Skeletal muscle tissue (tissue), 3 donors: ENCODE measurements at regions not wholly inside any gene's neighbourhood (a gene's known extent, or its start where the extent isn't known, plus 50 kb on each side); places are given as distances from the start of the nearest gene placed in this dataset.

Experiments
- H3K27ac ChIP-seq: one replicate; pipeline ENCODE4 v1.7.0; 2013; ENCODE audit warnings: mild to moderate bottlenecking, low read depth, low read length, inconsistent platforms
- H3K27me3 ChIP-seq, 3 donors: one replicate each; pipeline ENCODE4 v1.7.0; 2013; ENCODE audit warnings: low read length in 3 of 3; ENCODE audit not compliant: control insufficient read depth in 3 of 3, insufficient read depth in 3 of 3
- H3K36me3 ChIP-seq, 3 donors: one replicate each; pipeline ENCODE4 v1.7.0; 2013; ENCODE audit warnings: low read length in 3 of 3; ENCODE audit not compliant: control insufficient read depth in 3 of 3, insufficient read depth in 3 of 3
- H3K4me1 ChIP-seq, 3 donors: one replicate each; pipeline ENCODE4 v1.7.0; 2013; ENCODE audit warnings: low read length in 3 of 3, mild to moderate bottlenecking in 3 of 3; ENCODE audit not compliant: control insufficient read depth in 3 of 3, insufficient read depth in 3 of 3
- H3K4me3 ChIP-seq, 3 donors: one replicate each; pipeline ENCODE4 v1.7.0; 2013; ENCODE audit warnings: low read length in 3 of 3
- H3K9ac ChIP-seq, 3 donors: one replicate each; pipeline ENCODE4 v1.7.0; 2013; ENCODE audit warnings: low read length in 3 of 3, mild to moderate bottlenecking in 3 of 3, moderate library complexity in 2 of 3, low read depth in 1 of 3
- H3K9me3 ChIP-seq, 3 donors: one replicate each; pipeline ENCODE4 v1.7.0; 2013; ENCODE audit warnings: low read length in 3 of 3; ENCODE audit not compliant: control insufficient read depth in 3 of 3
- donor health status: Osteomylitis.

DNA sequence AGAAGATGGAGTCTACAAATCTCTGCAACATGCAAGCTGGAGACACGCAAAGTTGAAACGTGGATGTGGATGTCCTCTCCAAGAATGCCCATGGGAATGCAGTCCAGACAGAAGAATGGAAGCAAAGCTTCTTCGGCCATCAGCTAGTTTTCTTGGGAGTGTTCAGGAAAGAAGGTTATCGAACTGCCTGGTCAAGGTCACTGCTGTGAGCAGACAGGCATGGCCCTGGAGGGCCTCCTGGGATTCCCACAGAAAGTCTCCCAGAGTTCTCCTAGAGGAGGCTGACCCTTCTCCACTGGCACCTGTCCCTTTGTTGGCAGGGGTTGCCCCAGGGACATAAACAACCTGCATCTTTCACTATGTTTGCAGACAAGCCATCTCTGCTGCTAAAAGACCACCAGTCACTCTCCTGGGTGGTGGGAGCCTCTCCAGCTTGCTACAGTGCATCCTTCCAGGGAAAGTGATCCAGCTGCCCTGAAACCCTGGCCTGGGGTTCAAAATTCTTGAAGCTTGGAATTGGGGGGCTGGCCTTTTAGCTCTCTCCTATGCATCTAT lies 265.8 kb downstream of the SYK start:
- H3K27ac ChIP-seq: no peak overlapping the region
- no peaks in the 10 kb centered on the region for H3K27me3 ChIP-seq
- H3K9ac ChIP-seq: no peak overlapping the region
- peaks cover 10 to 32% (median 29%) of the 10 kb centered on the region in 3 donors for H3K4me1 ChIP-seq
- no peaks in the 10 kb centered on the region for H3K9me3 ChIP-seq
- H3K4me3 ChIP-seq: no peak overlapping the region
- H3K36me3 ChIP-seq: no peaks in the 10 kb centered on the region

DNA sequence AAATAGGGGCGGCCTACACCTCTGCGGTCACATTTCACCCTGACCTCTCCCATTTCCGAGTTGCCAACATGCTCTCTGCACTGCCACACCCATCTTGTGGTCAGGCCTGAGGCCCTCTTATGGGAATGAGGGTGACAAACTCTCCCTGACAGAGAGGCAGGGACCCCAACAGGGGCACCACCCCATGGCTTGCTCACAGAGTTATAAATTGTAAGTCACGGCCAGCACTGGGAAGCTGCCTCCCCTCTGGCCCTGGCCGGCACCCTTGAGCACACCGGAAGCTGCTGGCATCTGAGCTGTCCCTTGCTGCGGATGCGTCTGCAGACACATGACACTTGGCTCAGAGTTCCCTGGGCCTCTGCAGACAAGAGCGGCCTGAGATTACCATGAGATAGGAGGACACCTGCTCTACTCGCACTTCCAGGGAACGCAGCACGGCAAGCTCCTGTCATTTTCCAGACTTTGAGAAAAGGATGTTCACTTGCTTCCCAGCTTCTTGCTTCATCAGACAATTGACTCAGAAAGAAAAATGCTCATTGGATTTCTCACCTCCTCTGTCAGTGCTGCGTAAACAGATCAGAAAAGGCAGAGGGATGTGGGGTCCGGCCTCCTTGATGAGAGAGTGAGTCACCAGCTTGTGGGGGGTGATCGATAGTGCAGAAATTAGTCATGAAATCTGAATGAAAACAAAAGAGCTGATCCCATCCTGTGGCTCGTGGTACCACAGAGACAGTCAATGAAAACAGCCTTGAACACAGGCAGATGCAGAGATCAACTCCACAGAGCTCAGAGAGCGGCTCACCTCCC lies 269.8 kb downstream of the SYK start:
- H3K27ac ChIP-seq: peak overlapping the region; percentile 82
- no peaks in the 10 kb centered on the region for H3K9me3 ChIP-seq
- H3K27me3 ChIP-seq: no peaks in the 10 kb centered on the region
- H3K9ac ChIP-seq: peak overlapping the region in 2 of 3 donors; percentile 34 to 79
- H3K4me1 ChIP-seq: peaks cover 19 to 40% (median 33%) of the 10 kb centered on the region in 3 donors
- H3K36me3 ChIP-seq: no peaks in the 10 kb centered on the region
- peak overlapping the region in 2 of 3 donors; percentile 20 to 45 for H3K4me3 ChIP-seq

DNA sequence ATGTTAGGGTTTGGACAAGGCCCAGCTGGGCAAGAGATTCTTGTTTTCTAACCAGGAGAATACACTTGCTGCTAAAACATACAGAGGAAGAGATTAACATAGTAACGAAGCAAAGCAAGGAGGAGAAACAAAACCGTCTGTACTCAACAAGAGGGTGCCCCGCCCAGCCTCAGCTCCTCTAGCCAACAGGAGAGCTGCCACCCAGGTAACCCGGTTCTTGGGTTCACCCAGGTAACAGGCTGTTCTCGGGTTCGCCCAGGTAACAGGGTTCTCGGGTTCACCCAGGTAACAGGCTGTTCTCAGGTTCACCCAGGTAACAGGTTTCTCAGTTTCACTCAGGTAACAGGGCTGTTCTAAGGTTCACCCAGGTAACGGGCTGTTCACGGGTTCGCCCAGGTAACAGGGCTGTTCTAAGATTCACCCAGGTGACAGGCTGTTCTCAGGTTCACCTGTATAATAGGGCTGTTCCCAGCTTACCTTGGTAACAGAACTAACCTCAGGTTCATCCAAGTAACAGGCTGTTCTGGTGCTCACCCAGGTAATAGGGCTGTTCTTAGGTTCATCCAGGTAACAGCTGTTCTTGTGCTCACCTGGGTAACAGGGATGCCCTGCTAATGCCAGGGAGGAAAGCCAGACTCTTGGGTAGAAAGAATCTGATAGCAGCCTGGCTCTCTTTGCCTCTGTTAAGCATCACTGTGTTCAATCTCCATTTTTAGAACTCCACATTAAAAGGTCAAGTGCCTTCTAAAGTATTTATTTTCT lies 271.6 kb downstream of the SYK start:
- H3K4me3 ChIP-seq: peak overlapping the region in 1 of 3 donors; percentile 5
- no peaks in the 10 kb centered on the region for H3K27me3 ChIP-seq
- no peaks in the 10 kb centered on the region for H3K9me3 ChIP-seq
- peak overlapping the region in 2 of 3 donors; percentile 10 to 17 for H3K9ac ChIP-seq
- H3K36me3 ChIP-seq: no peaks in the 10 kb centered on the region
- peak overlapping the region; percentile 45 for H3K27ac ChIP-seq
- H3K4me1 ChIP-seq: peaks cover 19 to 40% (median 33%) of the 10 kb centered on the region in 3 donors

DNA sequence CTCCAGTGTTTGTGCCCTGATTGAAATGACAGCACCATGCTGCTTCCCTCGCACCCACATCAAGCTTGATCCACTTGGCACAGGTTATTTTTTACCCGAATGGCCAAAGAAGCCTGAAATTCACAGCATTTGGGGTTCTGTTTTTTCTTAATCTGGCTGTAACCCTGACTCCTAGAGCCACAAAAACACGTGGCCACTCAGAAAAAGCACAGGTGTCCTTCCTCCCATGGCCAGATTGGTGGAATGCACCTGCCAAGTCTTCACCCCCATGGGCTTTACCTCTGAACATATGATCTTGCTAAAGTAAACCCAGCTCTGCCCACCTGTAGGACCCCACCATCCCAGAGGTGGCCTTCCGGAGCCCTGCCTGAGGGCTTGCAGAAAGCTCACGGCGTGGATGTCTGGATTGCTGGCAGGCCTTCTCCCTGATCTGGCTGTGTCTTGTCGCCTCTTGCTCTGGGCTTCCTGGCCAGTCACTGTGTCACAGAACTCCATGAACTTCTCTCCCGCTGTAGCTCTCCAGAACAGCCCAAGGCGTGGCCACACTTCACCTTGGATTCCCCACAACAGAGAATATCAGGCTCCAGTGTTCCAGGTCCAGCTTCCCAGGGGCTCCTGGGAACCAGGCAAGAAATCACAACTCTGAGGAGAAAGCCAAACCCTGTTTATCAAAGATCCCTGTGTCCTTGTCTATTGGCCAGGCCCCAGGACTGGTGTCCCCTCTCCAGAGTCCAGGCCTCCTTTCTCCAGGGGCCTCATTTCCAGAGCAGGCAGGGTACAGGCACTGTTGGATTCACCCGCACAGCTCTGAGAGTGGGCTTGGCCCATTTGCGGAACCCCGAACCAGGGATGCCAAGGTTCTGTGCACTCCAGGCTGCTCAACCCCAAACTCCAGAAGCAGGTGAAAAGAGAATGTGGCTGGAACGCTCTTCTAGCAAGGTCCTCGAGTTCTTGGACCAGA lies 272.5 kb downstream of the SYK start:
- peak overlapping the region in 1 of 3 donors; percentile 50 for H3K9ac ChIP-seq
- no peaks in the 10 kb centered on the region for H3K9me3 ChIP-seq
- peaks cover 19 to 40% (median 33%) of the 10 kb centered on the region in 3 donors for H3K4me1 ChIP-seq
- H3K27me3 ChIP-seq: no peaks in the 10 kb centered on the region
- peak overlapping the region; percentile 45 for H3K27ac ChIP-seq
- H3K36me3 ChIP-seq: no peaks in the 10 kb centered on the region
- H3K4me3 ChIP-seq: no peak overlapping the region

DNA sequence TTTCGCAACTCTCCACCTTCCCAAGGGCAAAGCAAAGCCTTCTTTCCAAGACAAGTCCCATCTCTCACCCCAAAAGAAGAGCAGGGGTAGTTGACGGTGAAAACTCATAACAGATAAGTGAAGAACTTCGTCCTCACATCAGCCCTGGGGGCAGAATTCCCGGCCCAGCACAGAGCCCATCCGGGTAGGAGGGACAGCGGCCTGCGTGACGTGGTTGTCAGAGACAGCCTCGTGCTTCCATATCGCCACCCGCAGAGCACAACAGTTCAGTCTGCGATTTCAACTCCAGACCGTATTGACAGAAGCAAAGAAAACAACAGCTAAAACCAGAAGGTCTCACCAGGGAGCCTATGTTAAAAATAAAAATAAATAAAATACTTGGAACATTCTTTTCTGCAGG lies 273.2 kb downstream of the SYK start:
- Histone ChIP-seq H3K36me3 (no peaks in the 10 kb centered on the region), H3K4me1 (peaks cover 19 to 40% (median 33%) of the 10 kb centered on the region in 3 donors), H3K27me3 (no peaks in the 10 kb centered on the region), H3K27ac (peak overlapping the region; percentile 17), H3K9me3 (no peaks in the 10 kb centered on the region), H3K4me3 (no peak overlapping the region), H3K9ac (no peak overlapping the region)

DNA sequence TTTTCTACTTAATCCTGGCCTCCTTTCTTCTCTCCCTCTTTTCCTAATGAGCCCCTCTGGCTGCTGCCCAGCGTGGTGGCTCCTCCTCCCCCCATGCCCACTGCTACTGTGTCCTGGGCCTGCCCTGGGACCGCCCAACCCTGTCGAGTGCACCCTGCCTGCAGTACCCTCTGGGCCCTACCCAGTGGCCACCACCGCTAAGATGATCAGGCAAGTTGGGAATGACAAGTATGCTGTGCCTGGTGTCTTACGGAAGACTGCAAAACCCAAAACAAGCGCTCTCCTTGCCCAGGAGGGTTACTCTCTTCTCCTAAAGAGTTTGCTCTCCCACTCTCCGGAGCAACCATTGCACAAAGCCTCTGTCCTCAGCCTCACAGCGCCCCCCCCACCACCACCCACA lies 273.7 kb downstream of the SYK start:
- H3K36me3 ChIP-seq: no peaks in the 10 kb centered on the region
- no peaks in the 10 kb centered on the region for H3K27me3 ChIP-seq
- H3K4me3 ChIP-seq: no peak overlapping the region
- H3K4me1 ChIP-seq: peaks cover 19 to 40% (median 33%) of the 10 kb centered on the region in 3 donors
- no peak overlapping the region for H3K9ac ChIP-seq
- no peak overlapping the region for H3K27ac ChIP-seq
- no peaks in the 10 kb centered on the region for H3K9me3 ChIP-seq

DNA sequence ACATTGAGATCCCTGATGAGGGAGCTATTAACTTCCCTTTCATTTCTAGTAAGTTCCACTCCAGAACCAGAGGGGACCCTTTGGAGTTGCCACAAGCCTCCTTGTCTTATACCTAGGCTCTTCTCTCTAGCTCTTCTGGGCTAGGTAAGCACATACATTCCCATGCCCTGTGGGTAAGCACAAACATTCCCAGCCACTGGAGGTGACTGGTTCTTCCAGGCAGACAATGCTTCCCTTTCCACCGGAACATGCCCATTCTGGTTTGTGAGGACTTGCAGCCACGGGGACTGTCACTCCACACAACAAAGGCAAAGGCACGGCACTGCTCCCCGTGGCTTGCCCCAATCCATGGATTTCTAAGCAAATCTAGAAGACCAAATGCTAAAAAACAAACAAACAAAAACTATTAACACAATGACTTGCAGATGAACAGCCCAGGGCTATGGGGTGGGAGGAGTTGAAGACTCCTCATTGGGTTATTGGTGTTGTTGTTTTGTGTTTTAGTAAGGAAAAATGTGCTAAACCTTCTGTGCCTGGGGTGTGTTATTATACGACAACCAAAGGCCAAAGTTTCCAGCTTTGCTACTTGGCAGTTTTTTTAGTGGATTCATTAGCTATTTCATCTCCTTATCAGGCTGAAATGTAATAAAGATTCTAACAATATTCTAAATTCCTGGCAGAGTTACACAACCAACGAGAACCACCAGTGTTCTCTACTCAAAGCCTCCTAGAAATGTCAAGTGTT lies 276.2 kb downstream of the SYK start:
- H3K27me3 ChIP-seq: no peaks in the 10 kb centered on the region
- no peaks in the 10 kb centered on the region for H3K9me3 ChIP-seq
- peaks cover 11 to 19% (median 17%) of the 10 kb centered on the region in 3 donors for H3K4me1 ChIP-seq
- H3K36me3 ChIP-seq: no peaks in the 10 kb centered on the region
- H3K4me3 ChIP-seq: no peak overlapping the region
- H3K9ac ChIP-seq: no peak overlapping the region
- no peak overlapping the region for H3K27ac ChIP-seq

DNA sequence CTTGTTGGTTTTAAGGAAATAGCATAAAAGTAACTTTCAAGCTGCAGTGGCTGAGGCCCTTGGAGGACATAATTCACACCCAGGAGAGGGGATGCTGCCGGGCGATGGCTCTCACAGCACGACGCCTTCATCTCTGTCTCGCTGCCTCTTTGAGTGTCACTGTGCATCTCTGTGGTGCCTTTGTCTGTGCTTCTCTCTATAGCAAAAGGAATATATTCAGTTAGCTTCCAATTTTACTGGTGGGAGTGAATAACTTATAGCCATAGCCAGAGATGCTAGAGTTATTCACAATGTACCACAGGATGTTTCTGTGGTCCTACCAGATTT lies 276.7 kb downstream of the SYK start:
- Histone ChIP-seq H3K4me1 (peaks cover 6 to 14% (median 12%) of the 10 kb centered on the region in 3 donors), H3K4me3 (no peak overlapping the region), H3K27me3 (no peaks in the 10 kb centered on the region), H3K9me3 (no peaks in the 10 kb centered on the region), H3K27ac (no peak overlapping the region), H3K9ac (no peak overlapping the region), H3K36me3 (no peaks in the 10 kb centered on the region)

DNA sequence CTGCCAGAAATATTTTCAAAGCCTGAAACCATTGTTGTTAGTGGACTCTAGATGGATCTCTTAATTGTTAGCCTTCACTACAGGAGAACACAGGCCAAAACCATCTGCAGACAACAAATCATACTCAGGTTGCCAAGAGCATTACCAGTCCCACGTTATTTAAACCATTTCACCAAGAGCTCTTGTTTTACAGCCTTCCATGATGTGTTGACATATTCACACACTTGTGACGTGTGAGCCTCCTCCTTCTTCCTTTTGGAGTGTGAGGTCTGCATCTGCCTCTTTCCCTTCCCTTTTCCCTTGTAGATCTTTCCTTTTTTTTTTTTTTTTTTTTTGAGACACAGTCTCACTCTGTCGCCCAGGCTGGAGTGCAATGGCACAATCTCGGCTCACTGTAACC lies 279.0 kb downstream of the AUH start:
- H3K27ac ChIP-seq: no peak overlapping the region
- no peak overlapping the region for H3K9ac ChIP-seq
- peaks cover 0 to 3% (median 0%) of the 10 kb centered on the region in 3 donors for H3K4me1 ChIP-seq
- H3K36me3 ChIP-seq: no peaks in the 10 kb centered on the region
- no peaks in the 10 kb centered on the region for H3K9me3 ChIP-seq
- no peaks in the 10 kb centered on the region for H3K27me3 ChIP-seq
- H3K4me3 ChIP-seq: no peak overlapping the region
